ENCODE measurements at regions not wholly inside any gene's neighbourhood (a gene's known extent, or its start where the extent isn't known, plus 50 kb on each side); places are given as distances from the start of the nearest gene placed in this dataset.

DNA sequence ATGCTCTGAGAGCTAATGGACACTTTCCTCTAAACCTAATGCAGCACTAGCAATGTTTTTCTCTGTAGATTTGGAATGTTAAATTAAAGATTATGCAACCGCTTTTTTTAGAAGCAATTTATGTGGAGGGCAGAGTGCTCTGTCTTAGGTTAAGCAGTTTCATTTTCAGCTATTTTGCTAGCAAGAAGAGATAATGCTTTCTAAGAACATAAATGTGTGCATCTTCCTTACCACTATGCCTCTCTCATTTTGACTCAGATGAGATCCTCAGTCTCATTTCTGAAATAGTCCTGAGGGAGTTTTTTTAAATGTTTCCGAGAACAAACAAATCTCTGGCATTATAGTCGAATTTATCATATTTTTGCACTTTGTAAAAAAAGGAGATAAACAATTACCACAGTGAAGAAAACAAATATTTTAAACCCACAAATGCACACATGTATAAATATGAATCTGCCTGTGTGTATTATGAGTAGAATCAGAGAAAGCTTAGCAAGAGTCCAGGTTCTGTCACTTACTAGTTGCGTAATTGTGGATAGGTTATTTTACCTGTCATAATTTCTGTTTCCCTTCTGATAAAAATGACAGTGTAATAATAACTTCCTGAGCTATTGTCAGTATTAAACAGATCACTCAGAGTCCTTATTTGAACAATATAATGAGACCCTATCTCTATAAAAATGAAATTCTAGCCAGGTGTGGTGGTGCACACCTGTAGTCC, 207.7 kb upstream of the CRIM1 start:
- DNase-seq (ENCODE audit: low spot score): no peak
- Histone ChIP-seq H3K4me3 (ENCODE audit: low read depth in 1 of 3, low read length in 3 of 3) (no peak overlapping the region), H3K27me3 (ENCODE audit: control insufficient read depth in 4 of 4, insufficient read depth in 4 of 4, low read length in 3 of 4) (no peaks in the 10 kb centered on the region), H3K9me3 (ENCODE audit: control insufficient read depth in 4 of 4, low read length in 3 of 4) (no peaks in the 10 kb centered on the region), H3K4me1 (ENCODE audit: control insufficient read depth in 4 of 4, insufficient read depth in 4 of 4, low read length in 3 of 4) (no peaks in the 10 kb centered on the region), H3K9ac (ENCODE audit: low read depth in 1 of 2, low read length in 2 of 2) (no peak overlapping the region), H3K36me3 (ENCODE audit: control insufficient read depth in 4 of 4, insufficient read depth in 3 of 4, low read depth in 1 of 4, low read length in 3 of 4) (no peaks in the 10 kb centered on the region), H3K27ac (ENCODE audit: low read depth in 1 of 2, low read length in 2 of 2) (no peak overlapping the region)
- TF ChIP-seq NR2F2 (IDR thresholded peaks at IDR 0.05) (no peak), HNF4A (conservative IDR thresholded peaks at IDR 0.05) (no peak), TAF1 (conservative IDR thresholded peaks at IDR 0.05) (no peak), CTCF (IDR thresholded peaks at IDR 0.05; ENCODE audit: low read depth, low read length, missing input control) (no peak), SP1 (IDR thresholded peaks at IDR 0.05) (no peak), YY1 (IDR thresholded peaks at IDR 0.05) (no peak), GABPA (IDR thresholded peaks at IDR 0.05 in 1 of 2, conservative IDR thresholded peaks at IDR 0.05 in 1 of 2) (no peak), ATF3 (IDR thresholded peaks at IDR 0.05) (no peak), RXRA (IDR thresholded peaks at IDR 0.05) (no peak), JUND (IDR thresholded peaks at IDR 0.05) (no peak), FOXA1 (IDR thresholded peaks at IDR 0.05) (no peak), MAX (IDR thresholded peaks at IDR 0.05) (no peak)
- 80% methylated on average over 4 of the region's 4 CpGs for WGBS

DNA sequence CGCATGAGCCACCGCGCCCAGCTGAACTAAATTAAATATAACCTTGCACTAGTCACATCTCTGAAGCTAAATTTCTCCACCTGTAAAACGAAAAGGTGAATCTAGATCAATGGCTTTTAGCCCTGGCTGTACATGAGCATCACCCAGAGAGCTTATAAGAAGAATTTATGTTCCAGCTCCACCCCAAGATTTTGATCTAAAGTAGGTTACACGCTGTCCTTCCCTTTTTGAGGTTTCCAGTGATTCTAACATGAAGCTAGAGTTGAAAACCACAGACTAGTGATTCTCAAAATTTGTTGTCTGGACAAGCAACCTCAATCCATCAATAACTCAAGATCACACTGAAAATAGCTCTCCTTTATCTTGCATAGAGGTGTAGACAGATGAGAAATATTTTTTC, 208.8 kb upstream of the CRIM1 start:
- no peaks in the 10 kb centered on the region for H3K9me3 ChIP-seq (ENCODE audit: control insufficient read depth in 4 of 4, low read length in 3 of 4)
- TF ChIP-seq ATF3 (IDR thresholded peaks at IDR 0.05) (no peak), MAX (IDR thresholded peaks at IDR 0.05) (no peak), HNF4G (IDR thresholded peaks at IDR 0.05) (no peak), NR2F2 (IDR thresholded peaks at IDR 0.05) (no peak), EGR1 (IDR thresholded peaks at IDR 0.05; ENCODE audit: low read depth in 2 of 2) (no peak), SP1 (IDR thresholded peaks at IDR 0.05) (no peak), YY1 (IDR thresholded peaks at IDR 0.05) (no peak), RAD21 (IDR thresholded peaks at IDR 0.05) (no peak), FOXA2 (IDR thresholded peaks at IDR 0.05) (no peak), RXRA (IDR thresholded peaks at IDR 0.05) (no peak), HNF4A (conservative IDR thresholded peaks at IDR 0.05) (no peak), GABPA (IDR thresholded peaks at IDR 0.05 in 1 of 2, conservative IDR thresholded peaks at IDR 0.05 in 1 of 2) (no peak), FOXA1 (IDR thresholded peaks at IDR 0.05) (no peak)
- TF ChIP-seq, protein P1, sequence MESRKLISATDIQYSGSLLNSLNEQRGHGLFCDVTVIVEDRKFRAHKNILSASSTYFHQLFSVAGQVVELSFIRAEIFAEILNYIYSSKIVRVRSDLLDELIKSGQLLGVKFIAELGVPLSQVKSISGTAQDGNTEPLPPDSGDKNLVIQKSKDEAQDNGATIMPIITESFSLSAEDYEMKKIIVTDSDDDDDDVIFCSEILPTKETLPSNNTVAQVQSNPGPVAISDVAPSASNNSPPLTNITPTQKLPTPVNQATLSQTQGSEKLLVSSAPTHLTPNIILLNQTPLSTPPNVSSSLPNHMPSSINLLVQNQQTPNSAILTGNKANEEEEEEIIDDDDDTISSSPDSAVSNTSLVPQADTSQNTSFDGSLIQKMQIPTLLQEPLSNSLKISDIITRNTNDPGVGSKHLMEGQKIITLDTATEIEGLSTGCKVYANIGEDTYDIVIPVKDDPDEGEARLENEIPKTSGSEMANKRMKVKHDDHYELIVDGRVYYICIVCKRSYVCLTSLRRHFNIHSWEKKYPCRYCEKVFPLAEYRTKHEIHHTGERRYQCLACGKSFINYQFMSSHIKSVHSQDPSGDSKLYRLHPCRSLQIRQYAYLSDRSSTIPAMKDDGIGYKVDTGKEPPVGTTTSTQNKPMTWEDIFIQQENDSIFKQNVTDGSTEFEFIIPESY (IDR thresholded peaks at IDR 0.05): no peak
- no peaks in the 10 kb centered on the region for H3K36me3 ChIP-seq (ENCODE audit: control insufficient read depth in 4 of 4, insufficient read depth in 3 of 4, low read depth in 1 of 4, low read length in 3 of 4)
- no peaks in the 10 kb centered on the region for H3K4me1 ChIP-seq (ENCODE audit: control insufficient read depth in 4 of 4, insufficient read depth in 4 of 4, low read length in 3 of 4)
- H3K4me3 ChIP-seq (ENCODE audit: low read depth in 1 of 3, low read length in 3 of 3): no peak overlapping the region
- WGBS: 88% methylated on average over 5 of the region's 5 CpGs
- no peak overlapping the region for H3K27ac ChIP-seq (ENCODE audit: low read depth in 1 of 2, low read length in 2 of 2)
- no peak for DNase-seq (ENCODE audit: low spot score)
- no peaks in the 10 kb centered on the region for H3K27me3 ChIP-seq (ENCODE audit: control insufficient read depth in 4 of 4, insufficient read depth in 4 of 4, low read length in 3 of 4)
- H3K9ac ChIP-seq (ENCODE audit: low read depth in 1 of 2, low read length in 2 of 2): no peak overlapping the region
